ENCODE measurements at regions not wholly inside any gene's neighbourhood (a gene's known extent, or its start where the extent isn't known, plus 50 kb on each side); places are given as distances from the start of the nearest gene placed in this dataset.

DNA sequence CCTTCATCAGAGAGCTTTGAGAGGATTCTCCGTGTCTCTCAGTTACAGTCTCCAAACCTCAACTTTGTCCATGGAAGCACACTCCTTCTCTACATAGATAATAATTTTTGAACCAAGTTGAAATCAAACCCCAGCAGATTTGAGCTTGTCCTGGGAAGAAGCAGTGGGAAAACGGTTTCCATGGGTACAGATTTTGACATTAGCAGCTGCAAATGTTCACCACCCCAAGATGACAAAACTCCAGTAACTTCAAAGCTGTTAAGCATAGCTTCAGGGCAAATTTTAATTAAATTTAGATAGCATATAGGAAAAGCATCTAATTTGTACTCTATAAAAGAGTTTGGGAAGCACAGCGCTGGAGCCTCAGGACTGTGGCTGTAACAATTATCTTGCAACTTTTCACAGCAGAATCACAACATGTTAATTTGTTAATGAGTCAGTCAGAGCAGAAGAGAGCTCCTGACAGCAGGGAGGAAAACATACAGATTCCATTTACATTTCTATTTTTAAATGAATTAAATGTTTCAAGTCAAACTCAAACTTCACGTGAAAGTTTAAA, 240.7 kb downstream of the BMP7 start:
- Histone ChIP-seq H3K4me1 (ENCODE audit: insufficient read depth, low read length) (peaks cover 4% of the 10 kb centered on the region), H3K9me3 (ENCODE audit: low read length) (no peaks in the 10 kb centered on the region)

GRCh38 chr20:57027777-57028176, 238.7 kb downstream of the BMP7 start:
- no TSS peak for BruUV-seq (replicated peaks)

More for the DNA sequence above, 240.7 kb downstream of the BMP7 start:
- no peaks in the 10 kb centered on the region for H3K79me2 ChIP-seq (ENCODE audit: low read length)
- DNase-seq (no peak), ATAC-seq (no peak)
- H3K36me3 ChIP-seq (ENCODE audit: low read depth, low read length), result no peaks in the 10 kb centered on the region
- CTCF ChIA-PET, result no interaction called here
- no peaks in the 10 kb centered on the region for H3K9me2 ChIP-seq (replicated peaks; ENCODE audit: low read length)
- no peak overlapping the region for H3K4me2 ChIP-seq (ENCODE audit: low read length)
- peaks cover 8% of the 10 kb centered on the region for H3K27me3 ChIP-seq (ENCODE audit: low read length)
- no peak overlapping the region for H3K9ac ChIP-seq (ENCODE audit: low read length)
- no peaks in the 10 kb centered on the region for H4K20me1 ChIP-seq (ENCODE audit: low read length)
- no TSS peak for BruUV-seq (replicated peaks)
- intact Hi-C loops (cut with micrococcal nuclease), result no loop called here
- POLR2A ChIA-PET (ENCODE audit: unreplicated experiment), result no interaction called here
- TF ChIP-seq CTCF (conservative IDR thresholded peaks at IDR 0.05; ENCODE audit: low read depth, low read length), result no peak
- no peaks in the 10 kb centered on the region for H3F3A ChIP-seq (ENCODE audit: low read length, unreplicated experiment)
- no peak overlapping the region for H3K4me3 ChIP-seq (ENCODE audit: low read length)
- no peak overlapping the region for H2AFZ ChIP-seq (ENCODE audit: low read length)
- H3K27ac ChIP-seq (ENCODE audit: low read length), result no peak overlapping the region

More at GRCh38 chr20:57027777-57028176, 238.7 kb downstream of the BMP7 start:
- no peak overlapping the region for H3K4me2 ChIP-seq (ENCODE audit: low read length)
- H3K9me2 ChIP-seq (replicated peaks; ENCODE audit: low read length), result no peaks in the 10 kb centered on the region
- H3K9me3 ChIP-seq (ENCODE audit: low read length), result no peaks in the 10 kb centered on the region
- H3K27ac ChIP-seq (ENCODE audit: low read length), result no peak overlapping the region
- no peak for ATAC-seq
- H3K9ac ChIP-seq (ENCODE audit: low read length), result no peak overlapping the region
- no peaks in the 10 kb centered on the region for H3K79me2 ChIP-seq (ENCODE audit: low read length)
- H3K4me3 ChIP-seq (ENCODE audit: low read length), result no peak overlapping the region
- CTCF ChIA-PET, result no interaction called here
- POLR2A ChIA-PET (ENCODE audit: unreplicated experiment), result no interaction called here
- no peaks in the 10 kb centered on the region for H4K20me1 ChIP-seq (ENCODE audit: low read length)
- TF ChIP-seq CTCF (conservative IDR thresholded peaks at IDR 0.05; ENCODE audit: low read depth, low read length), result no peak
- no peak for TF ChIP-seq EZH2 (IDR thresholded peaks at IDR 0.05; ENCODE audit: low read length, unreplicated experiment)
- TF ChIP-seq EZH2phosphoT487 (IDR thresholded peaks at IDR 0.05; ENCODE audit: borderline replicate concordance, low read length), result no peak
- no peaks in the 10 kb centered on the region for H3K27me3 ChIP-seq (ENCODE audit: low read length)
- H3K4me1 ChIP-seq (ENCODE audit: insufficient read depth, low read length), result peaks cover 14% of the 10 kb centered on the region
- H3K36me3 ChIP-seq (ENCODE audit: low read depth, low read length), result no peaks in the 10 kb centered on the region
- no peaks in the 10 kb centered on the region for H3F3A ChIP-seq (ENCODE audit: low read length, unreplicated experiment)
- no peak overlapping the region for H2AFZ ChIP-seq (ENCODE audit: low read length)
- intact Hi-C loops (cut with micrococcal nuclease), result no loop called here
- DNase-seq, result no peak

Data from PC-3 (cell line).